BE2C (cell line): ENCODE measurements at regions not wholly inside any gene's neighbourhood (a gene's known extent, or its start where the extent isn't known, plus 50 kb on each side); places are given as distances from the start of the nearest gene placed in this dataset.
"Not testable (repeated sequence)": the region's sequence is repeated elsewhere in the genome, so short reads cannot be mapped to it uniquely, and the experiment has no call there.

Experiments used
- DNase-seq: peaks from one replicate; pipeline ENCODE4 v3.0.0-alpha.2; 2020
- H3K27me3 ChIP-seq: fragments of 250-450 bp; sonication (Bioruptor Pico); 2 replicates; pipeline ENCODE4 v1.5.1; 2020; ENCODE audit warnings: mild to moderate bottlenecking
- H3K36me3 ChIP-seq: fragments of 250-450 bp; sonication (Bioruptor Pico); 2 replicates; pipeline ENCODE4 v1.5.1; 2020; ENCODE audit warnings: mild to moderate bottlenecking
- H3K4me1 ChIP-seq: fragments of 250-450 bp; sonication (Bioruptor Pico); 2 replicates; pipeline ENCODE4 v1.5.1; 2020
- H3K4me3 ChIP-seq: 2 replicates; pipeline ENCODE4 v1.5.1; 2011; ENCODE audit warnings: low read depth, low read length
- H3K9me3 ChIP-seq: fragments of 250-450 bp; sonication (Bioruptor Pico); 2 replicates; pipeline ENCODE4 v1.5.1; 2020
- TF ChIP-seq, protein P1 (sequence below): IDR thresholded peaks from 2 replicates; pipeline ENCODE4 v1.5.1; 2012; ENCODE audit warnings: mild to moderate bottlenecking, low read depth, low read length

DNA sequence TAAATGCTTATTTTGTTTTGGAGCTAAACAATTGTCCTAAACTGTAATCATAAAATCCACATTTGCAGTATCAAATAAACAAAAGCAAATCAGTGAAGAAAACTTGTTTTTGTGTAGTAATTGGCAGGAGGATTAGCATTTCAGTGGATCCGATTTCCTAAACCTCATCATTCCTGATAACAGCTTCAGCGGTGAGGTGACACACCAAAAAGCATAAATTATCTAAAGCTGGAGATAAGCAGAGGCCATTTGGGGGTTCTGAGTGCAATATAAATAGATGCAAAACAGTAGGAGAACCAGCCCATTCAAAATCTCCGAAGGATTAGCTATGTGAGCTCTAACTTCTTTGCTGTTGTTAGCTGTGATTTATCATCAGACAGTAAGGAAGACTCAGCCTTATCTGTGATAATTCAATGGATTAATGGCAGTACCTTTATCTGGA is 235.8 kb downstream of the EPHA7 start:
- no peak for DNase-seq
- Histone ChIP-seq H3K4me3 (no peak overlapping the region), H3K4me1 (no peaks in the 10 kb centered on the region), H3K27me3 (no peaks in the 10 kb centered on the region), H3K36me3 (no peaks in the 10 kb centered on the region), H3K9me3 (no peaks in the 10 kb centered on the region)
- TF ChIP-seq, protein P1, sequence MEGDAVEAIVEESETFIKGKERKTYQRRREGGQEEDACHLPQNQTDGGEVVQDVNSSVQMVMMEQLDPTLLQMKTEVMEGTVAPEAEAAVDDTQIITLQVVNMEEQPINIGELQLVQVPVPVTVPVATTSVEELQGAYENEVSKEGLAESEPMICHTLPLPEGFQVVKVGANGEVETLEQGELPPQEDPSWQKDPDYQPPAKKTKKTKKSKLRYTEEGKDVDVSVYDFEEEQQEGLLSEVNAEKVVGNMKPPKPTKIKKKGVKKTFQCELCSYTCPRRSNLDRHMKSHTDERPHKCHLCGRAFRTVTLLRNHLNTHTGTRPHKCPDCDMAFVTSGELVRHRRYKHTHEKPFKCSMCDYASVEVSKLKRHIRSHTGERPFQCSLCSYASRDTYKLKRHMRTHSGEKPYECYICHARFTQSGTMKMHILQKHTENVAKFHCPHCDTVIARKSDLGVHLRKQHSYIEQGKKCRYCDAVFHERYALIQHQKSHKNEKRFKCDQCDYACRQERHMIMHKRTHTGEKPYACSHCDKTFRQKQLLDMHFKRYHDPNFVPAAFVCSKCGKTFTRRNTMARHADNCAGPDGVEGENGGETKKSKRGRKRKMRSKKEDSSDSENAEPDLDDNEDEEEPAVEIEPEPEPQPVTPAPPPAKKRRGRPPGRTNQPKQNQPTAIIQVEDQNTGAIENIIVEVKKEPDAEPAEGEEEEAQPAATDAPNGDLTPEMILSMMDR: no peak

DNA sequence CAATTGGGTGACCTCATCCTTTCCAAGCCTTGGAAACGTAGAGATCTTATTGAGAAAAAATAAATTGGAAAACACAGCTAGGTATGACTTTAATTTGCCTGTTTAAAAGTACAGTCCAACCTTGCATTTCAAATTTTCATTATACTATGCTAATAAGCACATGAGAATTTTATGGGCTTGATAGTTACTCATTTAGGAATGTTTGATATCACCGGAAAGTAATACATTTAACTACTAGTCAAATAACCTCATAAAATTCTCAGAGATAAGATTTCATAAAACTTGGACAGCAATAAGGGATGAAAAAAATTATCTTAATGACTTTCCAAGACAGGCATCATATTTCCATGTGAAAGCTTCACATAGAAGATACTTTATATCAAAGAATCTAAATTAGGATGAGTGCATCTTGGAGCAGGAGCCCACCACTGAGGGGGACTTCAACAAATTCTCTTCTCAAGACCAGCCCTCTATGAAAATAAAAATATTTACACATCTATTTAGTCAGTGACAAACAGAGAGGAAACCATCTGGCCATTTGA is 236.3 kb downstream of the EPHA7 start:
- Histone ChIP-seq H3K27me3 (no peaks in the 10 kb centered on the region), H3K4me3 (no peak overlapping the region), H3K4me1 (no peaks in the 10 kb centered on the region), H3K9me3 (no peaks in the 10 kb centered on the region), H3K36me3 (no peaks in the 10 kb centered on the region)
- no peak for DNase-seq
- TF ChIP-seq, protein P1: no peak

DNA sequence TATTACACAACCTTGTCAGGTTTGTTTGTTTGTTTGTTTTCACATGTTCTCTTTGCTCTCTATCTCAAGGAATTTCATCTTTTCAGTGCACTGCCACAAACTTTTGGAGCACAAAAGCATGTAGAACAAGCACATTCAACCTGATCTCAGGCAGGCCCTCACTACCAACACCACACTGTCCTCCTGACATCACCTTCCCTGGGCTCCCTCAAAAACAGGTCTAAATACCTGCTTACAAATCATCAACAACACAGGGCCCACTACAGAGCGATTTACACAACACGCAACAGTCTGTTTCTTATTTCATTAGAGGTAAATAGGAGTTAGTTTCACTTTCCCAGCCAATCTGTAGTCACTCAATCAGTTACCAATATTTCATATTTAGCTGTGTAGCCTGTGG is 241.4 kb downstream of the EPHA7 start:
- Histone ChIP-seq H3K9me3 (no peaks in the 10 kb centered on the region), H3K4me1 (no peaks in the 10 kb centered on the region), H3K27me3 (no peaks in the 10 kb centered on the region; the same call in 1 of the 2 replicates), H3K36me3 (no peaks in the 10 kb centered on the region), H3K4me3 (no peak overlapping the region)
- TF ChIP-seq, protein P1: no peak
- DNase-seq: no peak

DNA sequence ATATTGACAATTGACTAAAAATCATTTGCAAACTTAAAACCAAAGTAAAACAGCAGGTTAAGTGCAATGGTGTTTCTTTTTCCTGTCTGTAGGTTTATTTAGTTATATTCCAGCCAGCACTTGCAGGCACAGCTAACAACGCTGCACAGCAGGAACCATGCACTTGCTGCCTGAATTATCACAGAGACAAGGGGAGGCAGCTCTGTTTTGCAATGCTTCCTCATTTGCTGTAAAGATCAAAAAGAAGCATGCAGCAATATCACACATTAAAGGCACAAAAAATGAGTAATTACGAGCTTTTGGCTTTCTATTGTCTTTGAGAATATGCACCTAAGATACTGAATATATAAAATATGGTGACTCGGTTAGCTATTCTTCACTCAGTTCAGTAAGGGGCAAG is 241.9 kb downstream of the EPHA7 start:
- Histone ChIP-seq H3K4me3 (no peak overlapping the region), H3K9me3 (no peaks in the 10 kb centered on the region), H3K4me1 (no peaks in the 10 kb centered on the region), H3K27me3 (no peaks in the 10 kb centered on the region; the same call in 1 of the 2 replicates), H3K36me3 (no peaks in the 10 kb centered on the region)
- DNase-seq: no peak
- TF ChIP-seq, protein P1: no peak

DNA sequence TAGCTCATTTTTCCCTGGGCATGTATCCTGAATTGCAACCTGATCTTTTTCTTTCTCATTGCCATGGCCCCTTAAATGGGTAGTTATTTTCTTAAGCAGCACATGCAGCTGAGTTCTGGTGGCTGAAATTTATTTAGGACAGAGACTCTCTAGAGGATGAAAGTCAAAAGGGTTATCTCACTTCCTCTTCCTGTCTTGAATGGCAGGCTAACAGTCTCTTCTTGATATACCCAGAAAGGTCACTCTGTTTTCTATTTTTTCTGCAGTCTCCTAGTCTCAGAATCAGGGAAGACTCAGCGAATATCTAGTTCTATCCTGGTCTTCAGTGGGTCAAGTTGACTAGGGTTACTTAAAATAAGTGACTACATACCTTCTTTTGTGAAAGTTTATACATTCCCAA is 243.3 kb downstream of the EPHA7 start:
- TF ChIP-seq, protein P1: no peak
- Histone ChIP-seq H3K4me1 (no peaks in the 10 kb centered on the region), H3K4me3 (no peak overlapping the region), H3K27me3 (no peaks in the 10 kb centered on the region; the same call in 1 of the 2 replicates), H3K9me3 (no peaks in the 10 kb centered on the region), H3K36me3 (no peaks in the 10 kb centered on the region)
- DNase-seq: no peak

DNA sequence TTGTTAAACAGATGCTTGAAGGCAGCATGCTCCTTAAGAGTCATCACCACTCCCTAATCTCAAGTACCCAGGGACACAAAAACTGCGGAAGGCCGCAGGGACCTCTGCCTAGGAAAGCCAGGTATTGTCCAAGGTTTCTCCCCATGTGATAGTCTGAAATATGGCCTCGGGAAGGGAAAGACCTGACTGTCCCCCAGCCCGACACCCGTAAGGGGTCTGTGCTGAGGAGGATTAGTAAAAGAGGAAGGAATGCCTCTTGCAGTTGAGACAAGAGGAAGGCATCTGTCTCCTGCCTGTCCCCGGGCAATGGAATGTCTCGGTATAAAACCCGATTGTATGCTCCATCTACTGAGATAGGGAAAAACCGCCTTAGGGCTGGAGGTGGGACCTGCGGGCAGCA is 245.8 kb downstream of the EPHA7 start:
- H3K4me3 ChIP-seq, H3K27me3 ChIP-seq, H3K4me1 ChIP-seq, DNase-seq, H3K36me3 ChIP-seq, H3K9me3 ChIP-seq: not testable (repeated sequence)
